HG03066 (cell line): ENCODE measurements at regions not wholly inside any gene's neighbourhood (a gene's known extent, or its start where the extent isn't known, plus 50 kb on each side); places are given as distances from the start of the nearest gene placed in this dataset.

Experiments
- ATAC-seq: cut with Tn5 transposase; IDR thresholded peaks from one replicate; pipeline ENCODE4 v1.9.1; 2021; ENCODE audit warnings: low read depth; ENCODE audit not compliant: unreplicated experiment

- no peak for ATAC-seq
Observed at GRCh38 chr11:106208760-106209159, 131.3 kb downstream of the AASDHPPT start.

- ATAC-seq, result no peak
Observed at GRCh38 chr11:106212081-106212480, 134.6 kb downstream of the AASDHPPT start.

GRCh38 chr11:106216281-106216680 lies 138.8 kb downstream of the AASDHPPT start:
- no peak for ATAC-seq

- no peak for ATAC-seq
Observed at GRCh38 chr11:106217456-106217855, 140.0 kb downstream of the AASDHPPT start.

GRCh38 chr11:106218106-106218505 lies 140.6 kb downstream of the AASDHPPT start:
- no peak for ATAC-seq

GRCh38 chr11:106222626-106223025 lies 145.2 kb downstream of the AASDHPPT start:
- ATAC-seq, result no peak

GRCh38 chr11:106224172-106224571 lies 146.7 kb downstream of the AASDHPPT start:
- no peak for ATAC-seq

GRCh38 chr11:106228996-106229395 lies 151.5 kb downstream of the AASDHPPT start:
- ATAC-seq, result no peak

- ATAC-seq, result no peak
Observed at GRCh38 chr11:106231591-106231990, 154.1 kb downstream of the AASDHPPT start.

GRCh38 chr11:106233191-106233590 lies 155.7 kb downstream of the AASDHPPT start:
- no peak for ATAC-seq

- ATAC-seq, result no peak
Observed at GRCh38 chr11:106234794-106235193, 157.3 kb downstream of the AASDHPPT start.

- ATAC-seq, result no peak
Observed at GRCh38 chr11:106236295-106236694, 158.8 kb downstream of the AASDHPPT start.

- ATAC-seq, result no peak
Observed at GRCh38 chr11:106238704-106239360, 161.4 kb downstream of the AASDHPPT start.

- no peak for ATAC-seq
Observed at GRCh38 chr11:106241601-106242257, 164.3 kb downstream of the AASDHPPT start.

- no peak for ATAC-seq
Observed at GRCh38 chr11:106242718-106243415, 165.4 kb downstream of the AASDHPPT start.

GRCh38 chr11:106246495-106246894 lies 169.0 kb downstream of the AASDHPPT start:
- no peak for ATAC-seq

- no peak for ATAC-seq
Observed at GRCh38 chr11:106249617-106250239, 172.3 kb downstream of the AASDHPPT start.

GRCh38 chr11:106262852-106263251 lies 185.4 kb downstream of the AASDHPPT start:
- ATAC-seq, result no peak

- ATAC-seq, result no peak
Observed at GRCh38 chr11:106263527-106263926, 186.1 kb downstream of the AASDHPPT start.

GRCh38 chr11:106271086-106271485 lies 193.6 kb downstream of the AASDHPPT start:
- ATAC-seq, result no peak

GRCh38 chr11:106271686-106272085 lies 194.2 kb downstream of the AASDHPPT start:
- ATAC-seq, result no peak
